NCI-H345 (cell line): ENCODE measurements at regions not wholly inside any gene's neighbourhood (a gene's known extent, or its start where the extent isn't known, plus 50 kb on each side); places are given as distances from the start of the nearest gene placed in this dataset.

Experiments
- DNase-seq: peaks from one replicate; lab custom pipeline; 2025; lab: John Stamatoyannopoulos, UW

DNA sequence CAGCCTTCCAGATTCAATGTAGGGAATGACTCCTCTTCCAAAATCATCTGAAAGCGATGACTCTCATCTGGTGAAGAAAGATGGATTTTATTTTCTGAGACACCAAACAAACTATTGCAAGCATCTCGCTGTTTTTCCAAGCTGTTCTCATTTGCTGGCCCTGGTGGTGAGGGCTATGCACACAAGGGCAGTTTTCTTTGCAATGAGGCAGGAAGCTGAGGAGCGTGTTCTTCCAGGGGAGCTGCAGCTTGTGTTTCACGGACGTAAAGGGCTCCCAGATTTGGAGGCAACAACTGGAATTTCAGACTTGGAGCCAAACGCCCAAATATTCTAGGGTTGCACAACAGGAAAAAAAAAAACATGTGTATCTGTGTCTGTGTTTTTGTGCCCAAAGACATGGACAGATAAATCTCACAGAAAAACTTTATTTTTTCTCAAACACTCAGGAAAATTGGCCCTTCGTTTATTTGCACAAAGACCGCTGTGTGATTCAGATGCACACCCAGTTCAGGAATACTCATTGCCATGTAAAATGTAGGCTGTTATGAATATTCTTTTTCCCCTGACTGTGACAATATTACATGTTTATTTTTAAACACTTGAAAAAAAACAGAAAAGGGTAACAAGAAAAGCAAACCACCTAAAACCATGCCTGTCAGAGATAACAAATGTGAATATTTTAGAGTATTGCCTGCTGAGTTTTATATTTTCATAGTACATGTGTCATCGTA lies 151.3 kb downstream of the GAS1 start:
- DNase-seq: no peak

DNA sequence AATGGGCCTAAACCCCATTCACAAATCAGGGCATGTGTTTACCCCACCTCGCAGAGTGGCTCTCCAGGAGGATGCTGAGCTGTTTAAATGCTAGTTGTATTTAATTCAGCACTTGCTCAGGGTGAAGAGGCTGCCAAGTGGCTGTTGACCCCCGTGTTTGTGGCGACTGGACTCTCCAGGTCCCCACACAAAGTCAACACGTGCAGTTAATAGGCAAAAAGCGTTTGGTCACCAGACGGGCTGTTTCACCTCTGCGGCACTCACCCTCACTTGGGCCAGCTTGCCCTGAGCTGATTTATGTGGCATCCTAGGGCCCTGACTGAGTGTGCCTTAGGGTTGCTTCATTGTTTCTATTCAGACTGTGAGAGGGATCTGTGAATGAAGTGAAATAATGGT lies 152.3 kb downstream of the GAS1 start:
- DNase-seq: no peak

DNA sequence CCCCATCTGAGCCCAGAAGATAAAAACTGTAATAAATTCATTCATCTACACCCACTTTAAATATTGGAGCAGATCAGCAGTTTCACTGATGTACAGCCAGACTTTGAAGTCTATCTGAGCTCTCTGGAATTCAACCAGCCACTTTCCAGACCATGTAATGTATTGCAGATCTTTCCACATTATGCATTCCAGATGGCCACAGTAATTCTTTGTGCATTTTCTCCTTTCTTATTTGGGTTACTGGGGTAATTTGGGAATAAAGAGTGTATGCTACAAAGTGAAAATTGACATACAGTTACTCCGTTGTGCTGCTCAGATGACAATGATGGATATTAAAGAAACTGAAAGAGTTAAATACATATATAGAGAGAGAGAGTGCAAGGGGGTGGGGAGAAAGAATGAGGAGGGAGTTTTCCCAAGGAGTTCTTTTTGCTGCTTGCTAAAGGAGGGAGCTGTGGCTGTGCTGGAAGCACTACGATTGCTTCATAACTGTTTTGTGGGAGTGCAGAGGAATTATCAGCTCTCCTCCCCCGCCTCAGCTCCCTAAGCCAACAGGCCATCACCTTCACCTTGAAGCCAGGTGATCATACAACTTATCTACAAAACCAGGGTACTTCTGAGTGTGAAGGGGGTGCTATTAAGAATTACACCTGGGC lies 152.8 kb downstream of the GAS1 start:
- DNase-seq: no peak

DNA sequence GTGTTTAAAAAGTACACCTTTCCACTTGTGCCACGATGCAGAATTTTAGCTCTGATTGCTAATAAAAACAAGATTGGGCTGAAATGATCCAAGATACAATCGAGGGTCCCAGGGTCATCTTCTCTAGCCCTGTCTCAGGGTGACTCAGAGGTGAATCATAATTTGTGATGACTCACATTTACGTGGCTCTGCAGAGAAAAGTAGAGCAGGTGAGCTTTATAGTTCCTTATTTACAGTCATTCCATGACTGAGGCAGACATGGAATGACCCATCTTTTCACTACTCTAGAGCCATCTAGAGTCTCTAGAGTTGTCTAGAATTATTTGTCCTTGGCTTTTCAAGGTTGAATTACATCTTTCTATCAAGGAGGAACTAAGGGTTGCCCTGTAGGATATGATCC lies 155.2 kb downstream of the GAS1 start:
- no peak for DNase-seq

DNA sequence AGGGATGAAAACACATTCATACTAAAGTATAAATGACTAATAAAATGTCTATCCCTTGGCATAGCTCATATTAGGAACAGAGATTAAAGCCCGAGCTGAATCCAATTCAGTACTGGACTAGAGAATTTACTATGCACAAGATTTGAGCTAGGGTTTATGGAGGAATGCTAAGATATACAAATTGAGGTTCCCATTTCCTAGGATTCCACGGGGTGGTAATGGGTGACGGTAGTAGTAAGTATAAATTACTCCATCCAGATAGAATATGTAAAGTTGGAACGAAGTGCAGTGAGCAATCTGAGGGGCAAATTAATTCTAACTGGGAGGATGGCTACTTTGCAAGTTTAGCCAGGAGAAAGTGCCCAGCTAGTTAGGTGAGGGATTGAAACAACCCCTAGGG lies 156.5 kb downstream of the GAS1 start:
- no peak for DNase-seq

DNA sequence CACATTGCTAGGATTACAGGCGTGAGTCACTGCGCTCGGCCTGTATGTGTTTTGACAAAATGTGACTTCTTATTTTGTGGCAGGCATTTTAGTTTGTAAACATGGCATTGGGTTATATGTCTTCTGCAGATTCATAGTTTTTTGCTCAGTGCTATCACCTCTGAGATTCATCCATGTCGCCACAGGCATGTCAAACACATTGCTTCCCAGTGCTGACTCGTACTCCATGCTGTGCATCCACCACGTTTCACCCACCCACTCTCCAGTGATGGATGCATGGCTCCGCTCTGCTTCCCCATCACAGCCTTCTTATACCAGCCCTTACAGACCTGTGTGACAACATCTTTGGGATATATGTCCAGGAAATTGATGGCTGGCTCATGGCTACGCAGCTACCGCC lies 158.8 kb downstream of the GAS1 start:
- no peak for DNase-seq

DNA sequence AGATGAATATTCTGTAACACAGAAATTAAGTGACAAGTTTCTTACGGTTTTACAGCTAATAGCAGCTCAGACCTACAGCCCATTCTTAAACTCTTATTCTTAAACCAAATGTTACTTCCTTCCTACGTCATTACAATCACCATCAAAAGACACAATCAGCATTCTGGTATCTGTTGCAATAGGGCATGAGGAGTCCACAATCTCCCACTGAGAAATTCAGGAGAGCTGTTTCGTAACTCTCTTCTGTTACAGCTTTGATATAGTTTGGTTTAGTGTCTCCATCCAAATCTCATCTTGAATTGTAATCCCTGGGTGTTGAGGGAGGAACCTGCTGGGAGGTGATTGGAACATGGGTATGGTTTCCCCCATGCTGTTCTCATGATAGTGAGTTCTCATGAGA lies 163.4 kb downstream of the GAS1 start:
- no peak for DNase-seq

DNA sequence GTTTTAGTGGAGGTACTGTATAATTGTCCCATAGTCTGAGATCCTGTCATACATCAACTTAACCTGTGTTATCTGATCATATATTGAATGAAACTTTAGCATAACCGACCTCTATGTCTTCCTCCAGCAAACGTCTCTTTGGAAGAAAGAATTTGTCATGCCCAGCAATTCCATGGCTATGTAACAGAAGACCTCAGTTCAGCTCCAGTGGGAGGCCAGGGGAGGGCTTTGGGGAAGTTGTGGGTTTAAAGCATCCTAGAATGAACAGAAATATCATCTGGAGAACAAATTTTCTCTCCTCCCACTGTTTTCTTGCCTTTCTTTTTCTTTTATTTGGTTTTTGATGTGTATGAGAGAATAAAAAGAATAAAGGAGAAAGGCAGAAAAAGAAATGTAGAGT lies 164.5 kb downstream of the GAS1 start:
- no peak for DNase-seq

DNA sequence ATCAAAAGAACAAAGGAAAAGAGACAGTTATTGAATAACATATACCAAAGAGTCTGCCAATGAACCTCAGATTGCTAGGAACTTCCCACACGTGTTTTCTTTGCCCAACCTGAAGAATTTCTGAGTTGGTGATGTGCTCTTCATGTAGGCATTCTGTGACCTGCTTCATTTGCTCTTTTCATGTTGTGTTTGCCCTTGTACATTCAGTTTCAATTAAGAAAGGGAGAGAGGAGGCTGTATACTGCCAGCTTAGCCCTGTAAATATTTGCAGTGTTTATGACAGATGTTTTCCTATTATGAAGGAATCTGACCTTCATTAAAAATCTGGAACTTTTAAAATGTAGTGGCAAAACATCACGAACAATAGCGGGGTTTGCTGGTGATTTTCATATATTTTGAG lies 168.5 kb downstream of the GAS1 start:
- DNase-seq: no peak

DNA sequence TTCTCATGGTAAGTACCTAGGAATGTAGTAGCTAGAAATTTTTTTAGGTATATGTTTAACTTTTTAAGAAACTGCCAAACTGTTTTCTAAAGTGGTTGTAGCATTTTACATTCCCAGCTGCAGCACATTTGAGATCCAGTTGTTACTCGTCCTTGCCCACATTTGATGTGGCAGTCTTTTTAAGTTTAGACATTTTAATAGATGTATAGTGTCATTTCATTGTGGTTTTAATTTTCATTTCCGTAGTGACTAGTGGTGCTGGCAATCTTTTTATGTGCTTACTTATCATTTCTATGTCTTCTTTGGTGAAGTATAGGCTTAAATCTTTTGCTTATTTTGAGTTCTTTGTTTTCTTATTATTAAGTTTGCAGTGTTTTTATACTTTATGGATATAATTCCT lies 171.6 kb downstream of the GAS1 start:
- no peak for DNase-seq

DNA sequence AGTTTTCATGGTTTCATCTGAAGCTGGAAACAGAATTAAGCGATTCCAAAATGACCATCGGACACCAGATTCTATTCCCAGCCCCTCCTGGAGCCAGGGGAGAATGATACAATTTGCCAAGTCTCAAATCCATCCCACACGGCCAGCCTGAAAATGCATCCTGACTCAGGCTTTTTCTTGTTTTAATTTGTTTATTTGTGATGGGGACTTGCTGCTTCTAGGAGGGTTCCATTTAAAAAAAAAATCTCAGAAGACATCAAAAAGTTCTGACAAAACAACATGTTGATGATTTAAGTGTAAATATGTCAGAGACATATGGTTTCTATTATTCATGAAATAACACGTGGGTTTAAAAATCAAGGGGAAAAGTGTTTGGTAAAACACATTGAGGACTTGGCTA lies 173.2 kb downstream of the GAS1 start:
- DNase-seq: no peak

DNA sequence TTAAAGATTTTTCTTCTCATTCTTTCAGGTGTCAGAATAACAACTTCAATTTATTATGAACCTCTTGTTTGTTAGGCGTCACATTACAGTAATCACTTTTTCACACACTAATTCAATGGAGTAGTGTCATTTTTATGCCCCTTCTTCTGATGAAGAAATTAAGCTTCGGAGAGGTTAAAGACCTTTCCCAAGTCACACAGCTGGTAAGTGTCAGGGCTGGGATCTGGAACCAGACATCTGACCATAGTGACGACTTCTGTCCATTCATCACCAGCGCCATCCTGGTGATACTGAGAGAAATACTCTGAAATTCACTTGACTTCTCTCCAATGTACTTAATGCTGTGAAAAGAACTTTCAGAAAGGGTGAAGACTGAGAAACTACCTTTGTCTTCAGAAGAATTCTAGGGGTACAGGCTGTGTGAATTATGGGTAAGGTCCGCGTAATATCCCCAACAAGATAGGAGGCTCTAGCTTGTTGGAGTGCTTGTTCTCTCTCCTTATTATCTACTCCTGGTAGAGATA lies 173.8 kb downstream of the GAS1 start:
- no peak for DNase-seq

DNA sequence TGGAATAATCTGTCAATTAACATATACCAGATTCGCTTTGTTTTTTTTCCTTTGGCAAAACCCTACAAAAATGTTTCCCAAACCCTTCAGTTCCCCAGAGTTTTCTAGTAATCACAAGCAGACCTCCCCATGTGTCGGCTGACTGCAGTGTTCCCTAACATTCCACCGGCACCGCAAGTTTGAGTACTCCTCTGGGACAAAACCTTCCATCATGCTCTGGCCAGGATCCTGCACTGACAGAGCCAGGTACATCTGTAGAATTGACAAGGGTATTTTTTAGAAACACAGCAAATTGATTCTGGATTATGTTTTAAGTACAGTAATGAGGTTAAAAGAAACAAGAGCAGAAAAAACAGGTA lies 174.7 kb downstream of the GAS1 start:
- no peak for DNase-seq

DNA sequence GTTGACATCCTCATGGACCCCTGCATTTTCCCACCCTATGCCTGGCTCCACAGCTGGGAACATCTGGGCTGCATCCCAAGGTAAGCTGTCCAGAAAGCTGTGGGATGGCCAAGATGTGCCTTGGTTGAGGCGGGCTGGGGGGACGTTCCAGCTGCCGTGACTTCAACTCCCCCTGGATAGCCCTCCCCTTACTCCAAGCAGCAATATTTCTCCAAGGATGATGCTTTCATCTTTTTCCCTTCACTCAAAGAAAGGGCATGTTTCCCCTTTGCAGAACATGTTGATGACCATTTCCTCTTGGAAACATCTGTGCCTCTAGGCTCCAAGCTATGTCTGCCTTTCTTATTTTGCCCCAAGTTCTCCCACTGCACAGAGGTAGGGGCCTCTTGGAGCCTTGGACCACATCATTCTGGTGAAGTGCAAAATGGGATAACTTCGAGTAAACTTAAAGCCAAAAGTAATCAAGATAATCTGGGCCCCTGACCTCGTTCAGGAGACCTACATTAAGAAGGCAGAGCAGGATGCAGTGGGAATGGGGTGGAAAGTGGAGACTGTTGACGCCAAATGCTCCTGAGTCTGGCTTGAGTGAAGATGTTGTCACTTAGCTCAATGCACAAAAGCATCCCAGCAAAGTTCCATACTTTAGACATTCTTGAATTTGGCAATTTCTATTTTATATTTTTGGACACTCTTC lies 175.2 kb downstream of the GAS1 start:
- no peak for DNase-seq

DNA sequence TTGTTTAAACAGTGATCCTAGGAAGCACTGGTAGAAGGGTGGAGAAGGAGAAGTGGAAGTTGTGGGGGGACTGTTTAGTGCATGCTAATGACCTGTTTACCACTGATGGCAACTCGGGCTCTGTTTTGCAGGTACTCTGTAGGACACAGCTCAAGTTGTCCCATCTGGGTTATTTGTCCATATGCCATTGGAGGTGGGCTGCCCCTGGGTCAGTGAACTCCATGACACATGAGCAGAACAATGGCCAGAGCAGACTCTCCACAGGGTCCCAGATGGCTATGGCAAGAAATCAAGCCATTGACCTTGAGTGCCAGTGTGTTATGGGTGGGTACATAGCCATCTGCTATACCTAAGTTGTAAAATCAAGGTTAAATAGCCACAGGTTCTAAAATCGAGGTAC lies 175.9 kb downstream of the GAS1 start:
- no peak for DNase-seq

DNA sequence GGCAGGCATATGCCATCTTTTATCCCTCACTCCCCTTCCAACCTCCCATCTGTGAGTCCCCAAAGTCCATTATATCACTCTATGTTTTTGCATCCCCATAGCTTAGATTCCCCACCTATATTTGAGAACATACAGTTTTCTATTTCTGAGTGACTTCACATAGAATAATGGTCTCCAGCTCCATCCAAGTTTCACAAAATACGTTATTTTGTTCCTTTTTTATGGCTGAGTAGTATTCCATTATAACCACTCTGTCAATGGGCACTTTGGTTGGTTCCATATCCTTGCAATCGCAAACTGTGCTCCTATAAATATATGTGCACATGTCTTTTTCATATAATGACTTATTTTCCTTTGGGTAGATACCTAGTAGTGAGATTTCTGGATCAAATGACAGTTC lies 178.6 kb downstream of the GAS1 start:
- no peak for DNase-seq

DNA sequence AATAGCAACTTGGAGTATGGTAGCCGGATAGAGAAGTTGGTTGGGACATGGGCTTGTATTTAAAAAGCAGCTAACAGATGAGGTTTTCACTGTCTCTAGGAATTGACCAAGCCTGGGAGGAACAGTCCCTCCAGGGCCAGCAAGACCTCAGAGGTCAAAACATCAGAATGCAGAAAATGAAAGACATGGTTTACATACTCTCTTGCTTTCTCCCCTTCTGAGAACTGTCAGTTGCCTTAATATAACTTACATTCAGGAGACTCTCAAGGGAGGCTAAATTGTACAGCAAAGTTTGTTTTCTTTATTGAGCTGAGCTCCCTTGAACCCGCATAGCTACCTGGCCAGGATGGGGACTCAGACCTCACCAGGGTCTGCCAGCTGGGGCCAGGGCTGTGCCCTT lies 179.3 kb downstream of the GAS1 start:
- DNase-seq: no peak

DNA sequence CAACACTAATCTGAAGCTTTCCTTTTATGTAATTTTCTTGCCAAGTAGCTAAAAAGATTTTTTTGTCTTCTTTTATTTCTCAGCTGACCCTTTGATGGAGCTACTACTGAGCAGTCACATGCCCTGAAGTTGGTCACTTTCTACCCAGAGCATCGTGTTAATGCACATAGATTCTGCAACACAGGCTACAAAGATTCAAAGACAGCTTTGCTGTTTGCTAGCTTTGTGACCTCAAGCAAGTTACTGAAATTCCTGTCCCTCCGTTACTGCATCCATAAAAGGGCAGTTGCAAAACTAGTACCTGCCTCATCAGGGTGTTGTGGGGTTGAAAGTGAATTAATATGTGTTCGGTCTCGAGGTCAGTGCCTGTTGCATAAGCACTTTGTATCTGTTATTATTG lies 179.9 kb downstream of the GAS1 start:
- DNase-seq: no peak

DNA sequence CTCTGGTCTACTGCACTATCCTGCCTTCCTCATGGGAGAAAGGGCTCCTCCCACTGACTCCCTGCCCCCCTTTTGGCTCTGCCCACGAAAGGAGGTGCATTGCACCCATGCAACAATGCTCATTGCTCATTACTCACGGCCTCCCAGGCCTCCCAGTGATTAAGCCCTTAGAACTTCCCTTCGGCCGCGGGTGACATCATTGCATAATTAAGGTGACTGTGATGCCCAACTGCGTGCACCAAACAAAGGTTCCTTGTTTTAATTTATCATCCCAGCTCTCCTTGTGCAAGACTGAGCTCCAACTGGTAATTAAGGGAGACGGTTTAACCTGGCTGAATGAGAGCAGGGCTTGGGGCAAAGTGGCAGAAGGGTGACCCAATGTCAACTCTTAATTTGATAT lies 180.4 kb downstream of the GAS1 start:
- no peak for DNase-seq

DNA sequence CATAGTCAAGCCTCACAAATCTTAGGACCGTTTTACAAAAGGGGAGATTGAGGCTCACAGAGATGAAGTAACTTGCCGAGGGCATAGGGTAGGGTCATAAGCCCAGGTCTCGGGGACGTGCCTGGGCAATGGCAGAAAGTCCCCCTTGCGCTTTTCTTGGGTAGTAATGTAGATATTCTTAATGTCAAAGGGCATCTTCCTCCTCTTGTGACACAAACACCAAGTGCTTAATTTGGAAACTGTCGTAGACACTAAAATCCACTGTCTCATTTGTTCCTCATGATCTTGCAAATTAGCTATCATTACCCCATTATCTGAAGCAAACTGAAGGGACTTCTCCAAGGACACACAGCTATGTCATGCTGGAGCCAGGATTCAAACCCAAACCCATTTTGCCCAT lies 180.8 kb downstream of the GAS1 start:
- DNase-seq: no peak

DNA sequence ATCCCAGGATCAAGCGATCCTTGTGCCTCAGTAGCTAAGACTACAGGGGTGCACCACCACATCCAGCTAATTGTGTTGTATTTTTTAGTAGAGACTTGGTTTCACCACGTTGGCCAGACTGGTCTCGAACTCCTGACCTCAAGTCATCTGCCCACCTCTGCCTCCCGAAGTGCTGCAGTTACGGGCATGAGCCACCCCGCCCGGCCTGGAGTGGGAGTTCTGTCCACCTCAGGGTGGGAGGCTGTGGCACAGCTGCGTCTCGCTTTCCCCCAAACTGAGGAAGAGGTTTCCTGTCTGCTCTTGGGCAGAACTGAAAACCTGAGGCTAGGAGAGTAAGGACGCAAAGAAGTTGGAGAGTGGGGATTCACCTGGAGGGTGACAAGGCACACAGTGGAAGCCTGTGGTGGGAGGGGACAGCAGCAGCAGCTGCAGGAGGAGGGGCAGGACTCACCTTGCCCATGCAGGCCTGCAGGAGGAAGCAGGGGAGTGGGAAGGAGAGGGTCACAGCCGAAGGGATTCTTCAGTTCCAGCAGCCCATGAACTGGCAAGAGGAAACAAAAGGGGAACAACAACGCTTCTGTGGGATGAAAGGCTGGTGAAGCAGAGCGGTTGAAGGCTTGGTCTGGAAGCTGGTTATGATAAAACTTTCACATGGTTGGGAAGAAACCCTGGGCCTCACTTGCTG lies 181.4 kb downstream of the GAS1 start:
- DNase-seq: no peak

DNA sequence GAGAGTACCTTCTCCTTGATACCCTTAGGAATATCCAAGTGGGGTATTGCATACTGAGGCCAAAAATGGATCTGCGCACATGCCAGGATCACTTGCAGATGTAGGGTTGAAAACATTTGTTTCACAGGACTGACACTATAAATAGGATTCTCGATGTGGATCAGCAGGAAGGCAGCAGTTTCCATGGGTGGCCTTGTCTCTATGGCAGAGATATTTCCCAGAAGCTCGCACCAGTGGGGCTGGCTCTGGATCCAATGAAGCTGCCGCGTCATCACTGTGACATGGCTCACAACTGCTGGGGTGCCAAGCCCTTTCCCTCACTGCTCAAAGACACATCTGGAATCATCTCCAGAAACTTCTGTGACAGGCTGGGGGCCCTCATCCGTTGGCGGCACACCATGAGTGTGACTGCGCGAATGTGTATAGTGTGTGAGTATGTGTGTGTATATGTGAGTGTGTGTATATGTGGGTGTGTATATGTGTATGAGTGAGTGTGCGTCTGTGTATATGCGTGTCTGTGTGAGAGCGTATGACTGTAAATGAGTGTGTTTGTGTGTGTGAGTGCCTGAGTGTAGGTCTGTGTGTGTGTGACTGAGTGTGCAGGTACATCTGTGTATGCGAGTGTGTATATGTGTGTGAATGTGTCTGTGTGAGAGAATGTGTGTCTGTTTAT lies 182.5 kb downstream of the GAS1 start:
- DNase-seq: no peak
